MM.1S (cell line): ENCODE measurements at regions not wholly inside any gene's neighbourhood (a gene's known extent, or its start where the extent isn't known, plus 50 kb on each side); places are given as distances from the start of the nearest gene placed in this dataset.

ENCODE experiments used
- DNase-seq: peaks from one replicate; pipeline ENCODE4 v3.0.0-alpha.2; 2015
- H2AFZ ChIP-seq: fragments of 300-600 bp; sonication (generic); 2 replicates; pipeline ENCODE4 v1.6.0; 2016; ENCODE audit warnings: antibody characterized with exemption, low read length
- H3F3A ChIP-seq: fragments of 300-600 bp; sonication (generic); 2 replicates; pipeline ENCODE4 v1.6.1; 2016; ENCODE audit warnings: mild to moderate bottlenecking, antibody characterized with exemption, low read length, moderate library complexity, mixed read lengths; ENCODE audit not compliant: insufficient read depth
- H3K27ac ChIP-seq: fragments of 300-600 bp; sonication (generic); 2 replicates; pipeline ENCODE4 v1.5.1; 2016; ENCODE audit warnings: mild to moderate bottlenecking, low read length
- H3K27me3 ChIP-seq: fragments of 300-600 bp; sonication (generic); replicated peaks from 2 replicates; pipeline ENCODE4 v1.6.0; 2016; ENCODE audit warnings: low read length; ENCODE audit not compliant: insufficient read depth
- H3K36me3 ChIP-seq: fragments of 300-600 bp; sonication (generic); replicated peaks from 2 replicates; pipeline ENCODE4 v1.6.1; 2016; ENCODE audit warnings: mild to moderate bottlenecking, low read length, mixed read lengths; ENCODE audit not compliant: insufficient read depth
- H3K4me1 ChIP-seq: fragments of 300-600 bp; sonication (generic); 2 replicates; pipeline ENCODE4 v1.6.1; 2016; ENCODE audit warnings: low read length, mixed read lengths
- H3K4me2 ChIP-seq: fragments of 300-600 bp; sonication (generic); 2 replicates; pipeline ENCODE4 v1.6.0; 2016; ENCODE audit warnings: low read depth, low read length
- H3K4me3 ChIP-seq: fragments of 300-600 bp; sonication (generic); 2 replicates; pipeline ENCODE4 v1.5.1; 2016; ENCODE audit warnings: low read length, mixed read lengths
- H3K79me2 ChIP-seq: fragments of 300-600 bp; sonication (generic); 2 replicates; pipeline ENCODE4 v1.6.1; 2016; ENCODE audit warnings: mixed run types, low read length, mixed read lengths
- H3K9ac ChIP-seq: fragments of 300-600 bp; sonication (generic); 2 replicates; pipeline ENCODE4 v1.6.1; 2016; ENCODE audit warnings: low read length, mixed read lengths
- H3K9me2 ChIP-seq: fragments of 300-600 bp; sonication (generic); replicated peaks from 2 replicates; pipeline ENCODE4 v1.6.1; 2016; ENCODE audit warnings: mild to moderate bottlenecking, low read length, mixed read lengths; ENCODE audit not compliant: insufficient read depth
- H3K9me3 ChIP-seq: fragments of 300-600 bp; sonication (generic); replicated peaks from 2 replicates; pipeline ENCODE4 v1.6.1; 2016; ENCODE audit warnings: mild to moderate bottlenecking, low read length, mixed read lengths; ENCODE audit not compliant: insufficient read depth
- H4K20me1 ChIP-seq: fragments of 300-600 bp; sonication (generic); 2 replicates; pipeline ENCODE4 v1.6.1; 2016; ENCODE audit warnings: mild to moderate bottlenecking, low read length, moderate library complexity, mixed read lengths; ENCODE audit not compliant: insufficient read depth
- CTCF ChIP-seq: fragments of 300-600 bp; sonication (generic); IDR thresholded peaks from 2 replicates; pipeline ENCODE4 v1.5.1; 2016; ENCODE audit warnings: antibody characterized with exemption, low read length, mixed read lengths
- EZH2 ChIP-seq: fragments of 300-600 bp; sonication (generic); optimal IDR thresholded peaks from 2 replicates; pipeline ENCODE3; 2017; ENCODE audit warnings: low read depth, mild to moderate bottlenecking, antibody characterized with exemption, low read length, mixed read lengths
- EZH2phosphoT487 ChIP-seq: fragments of 300-600 bp; sonication (generic); IDR thresholded peaks from 2 replicates; pipeline ENCODE4 v1.6.1; 2018; ENCODE audit warnings: antibody characterized with exemption, low read length

- Histone ChIP-seq H3K27me3 (no peaks in the 10 kb centered on the region), H4K20me1 (no peaks in the 10 kb centered on the region), H3K27ac (no peak overlapping the region), H3K4me3 (no peak overlapping the region), H3K4me2 (no peak overlapping the region), H3K79me2 (no peaks in the 10 kb centered on the region), H3K4me1 (no peaks in the 10 kb centered on the region), H3F3A (no peaks in the 10 kb centered on the region), H2AFZ (no peak overlapping the region), H3K36me3 (no peaks in the 10 kb centered on the region), H3K9ac (no peak overlapping the region), H3K9me2 (no peaks in the 10 kb centered on the region), H3K9me3 (no peaks in the 10 kb centered on the region)
- DNase-seq, result no peak
- no peak for TF ChIP-seq CTCF
- no peak for TF ChIP-seq EZH2
- TF ChIP-seq EZH2phosphoT487, result no peak
Measured at GRCh38 chr9:14526504-14526903, 166.7 kb downstream of the ZDHHC21 start.

DNA sequence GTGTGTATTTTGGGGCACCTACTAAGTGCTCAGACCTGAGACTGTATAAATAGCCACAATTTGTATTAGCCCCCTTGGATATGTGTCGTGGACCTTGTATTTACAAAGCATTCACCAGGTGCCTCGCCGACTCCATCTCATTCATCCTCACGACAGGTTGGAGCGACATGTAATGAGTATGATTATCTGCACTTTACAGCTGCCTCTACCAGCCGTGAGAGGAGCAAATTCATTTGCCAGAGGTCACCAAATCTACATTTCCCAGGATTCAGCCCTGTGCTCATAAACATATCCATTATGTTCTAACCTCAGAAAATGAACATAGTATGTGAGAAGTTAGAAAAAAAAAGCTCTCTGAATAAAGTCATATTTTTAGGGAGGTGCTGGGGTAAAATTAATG is 167.4 kb downstream of the ZDHHC21 start:
- Histone ChIP-seq H3K79me2 (no peaks in the 10 kb centered on the region), H3K4me3 (no peak overlapping the region), H3K9ac (no peak overlapping the region), H3F3A (no peaks in the 10 kb centered on the region), H3K4me2 (no peak overlapping the region), H3K9me3 (no peaks in the 10 kb centered on the region), H3K4me1 (no peaks in the 10 kb centered on the region), H3K27ac (no peak overlapping the region), H4K20me1 (no peaks in the 10 kb centered on the region), H3K9me2 (no peaks in the 10 kb centered on the region), H3K27me3 (no peaks in the 10 kb centered on the region), H3K36me3 (no peaks in the 10 kb centered on the region), H2AFZ (no peak overlapping the region)
- TF ChIP-seq EZH2 (no peak), CTCF (no peak), EZH2phosphoT487 (no peak)
- no peak for DNase-seq

- TF ChIP-seq CTCF (no peak), EZH2phosphoT487 (no peak), EZH2 (no peak)
- no peaks in the 10 kb centered on the region for H3K9me3 ChIP-seq
- H3K36me3 ChIP-seq, result no peaks in the 10 kb centered on the region
- H4K20me1 ChIP-seq, result no peaks in the 10 kb centered on the region
- H3K27ac ChIP-seq, result no peak overlapping the region
- no peak for DNase-seq
- no peaks in the 10 kb centered on the region for H3F3A ChIP-seq
- no peak overlapping the region for H3K4me2 ChIP-seq
- no peaks in the 10 kb centered on the region for H3K27me3 ChIP-seq
- H3K9ac ChIP-seq, result no peak overlapping the region
- H3K9me2 ChIP-seq, result no peaks in the 10 kb centered on the region
- H3K4me1 ChIP-seq, result no peaks in the 10 kb centered on the region
- H2AFZ ChIP-seq, result no peak overlapping the region
- H3K4me3 ChIP-seq, result no peak overlapping the region
- no peaks in the 10 kb centered on the region for H3K79me2 ChIP-seq
Measured at GRCh38 chr9:14524873-14525515, 168.2 kb downstream of the ZDHHC21 start.
